ENCODE measurements at regions not wholly inside any gene's neighbourhood (a gene's known extent, or its start where the extent isn't known, plus 50 kb on each side); places are given as distances from the start of the nearest gene placed in this dataset.

DNA sequence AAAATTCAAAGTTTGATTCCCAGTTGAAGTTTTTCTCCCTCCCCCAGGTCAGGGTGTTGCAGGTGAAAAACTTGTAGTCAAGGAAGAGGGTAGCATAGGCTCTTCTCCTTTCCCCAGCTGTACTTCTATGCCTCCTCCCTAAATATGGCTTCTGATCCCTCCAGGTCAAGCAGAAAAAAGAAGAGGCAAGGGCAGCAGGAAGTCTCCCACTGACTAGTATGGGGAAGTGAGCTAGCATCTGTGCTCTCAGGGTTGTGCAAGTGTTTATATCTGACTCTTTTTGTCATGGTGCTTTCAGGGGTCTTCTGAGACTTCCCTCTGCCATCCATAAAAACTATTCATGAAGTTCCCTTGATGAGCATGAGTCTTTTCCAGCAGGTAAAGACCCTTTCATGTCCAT lies 76.0 kb downstream of the ATPSCKMT start:
- no peak for DNase-seq (ENCODE audit: low spot score)

DNA sequence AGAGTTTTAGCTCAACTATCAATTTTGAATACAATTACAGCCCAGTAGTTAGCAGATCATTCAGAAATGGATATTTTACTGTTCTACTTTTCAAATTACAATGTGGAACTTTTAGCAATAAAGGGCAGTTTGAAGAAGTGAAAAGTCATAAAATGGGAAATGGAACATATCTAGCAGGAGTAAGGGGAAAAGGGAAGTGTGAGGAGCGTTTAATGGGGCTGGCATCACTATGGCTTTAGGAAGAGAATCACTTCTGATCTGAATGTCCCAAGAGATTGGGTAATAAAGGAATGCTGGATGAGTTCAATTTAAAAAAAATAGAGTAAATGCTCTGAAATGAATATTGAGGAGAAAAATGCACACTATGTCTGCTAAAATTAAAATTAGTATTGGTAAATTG lies 77.4 kb downstream of the ATPSCKMT start:
- DNase-seq (ENCODE audit: low spot score): no peak

DNA sequence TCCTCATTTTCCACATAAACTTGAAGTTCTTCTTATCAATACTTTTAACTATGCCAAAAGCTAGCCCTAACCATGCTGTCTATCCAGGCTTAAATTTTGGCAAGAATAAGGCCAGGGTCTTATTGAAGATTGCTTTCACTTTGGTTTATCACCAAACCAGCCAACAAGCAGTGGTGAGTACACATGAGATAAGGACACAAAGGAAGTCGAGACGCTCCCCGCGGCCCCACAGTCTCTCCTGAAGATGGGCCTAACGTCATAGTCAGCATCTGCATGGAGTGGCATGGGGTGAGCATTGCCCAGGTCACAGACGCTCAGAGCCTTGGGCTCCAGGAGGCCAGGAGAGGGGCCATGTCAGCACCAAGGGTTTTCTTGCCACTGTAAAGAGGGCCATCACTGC lies 80.3 kb downstream of the ATPSCKMT start:
- DNase-seq (ENCODE audit: low spot score): no peak

DNA sequence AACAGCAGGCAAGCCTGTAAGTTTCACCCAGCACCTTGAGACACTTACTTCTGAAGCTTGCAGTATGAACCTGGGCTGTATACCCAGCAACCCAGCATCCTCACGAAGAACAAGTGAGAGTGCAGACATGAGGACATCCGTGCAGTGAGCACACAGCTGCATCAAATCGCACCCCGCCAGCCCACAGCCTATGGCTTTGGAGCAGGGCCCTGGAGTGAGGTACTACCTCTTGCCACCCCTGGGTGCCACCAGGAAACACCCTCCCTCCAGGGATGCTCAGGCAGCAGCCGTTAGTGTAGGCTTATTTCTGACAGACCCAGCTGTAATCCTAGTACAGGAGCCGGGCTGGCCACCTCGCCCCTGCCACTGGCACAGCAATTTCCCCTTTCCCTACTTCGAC lies 81.4 kb downstream of the ATPSCKMT start:
- DNase-seq (ENCODE audit: low spot score): no peak

DNA sequence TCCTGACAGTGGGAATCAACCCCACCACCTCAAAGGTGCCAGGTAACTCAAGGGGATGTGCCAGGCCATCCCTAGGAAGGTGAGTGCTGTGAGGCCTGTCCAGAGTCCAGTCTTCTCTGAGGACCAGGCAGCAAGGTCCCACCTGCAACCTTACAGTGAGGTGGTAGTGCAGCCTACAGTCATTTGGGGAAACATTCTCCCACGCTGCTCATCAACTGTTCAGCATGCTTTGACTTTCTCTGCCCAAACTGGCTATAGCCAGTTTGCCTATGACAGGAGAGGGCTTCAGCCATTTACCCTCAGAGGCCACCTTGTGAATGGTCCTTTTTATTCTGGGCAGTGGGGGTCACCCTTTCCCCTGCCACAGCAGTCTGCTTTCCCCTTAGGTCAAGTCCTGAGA lies 81.9 kb downstream of the ATPSCKMT start:
- no peak for DNase-seq (ENCODE audit: low spot score)

DNA sequence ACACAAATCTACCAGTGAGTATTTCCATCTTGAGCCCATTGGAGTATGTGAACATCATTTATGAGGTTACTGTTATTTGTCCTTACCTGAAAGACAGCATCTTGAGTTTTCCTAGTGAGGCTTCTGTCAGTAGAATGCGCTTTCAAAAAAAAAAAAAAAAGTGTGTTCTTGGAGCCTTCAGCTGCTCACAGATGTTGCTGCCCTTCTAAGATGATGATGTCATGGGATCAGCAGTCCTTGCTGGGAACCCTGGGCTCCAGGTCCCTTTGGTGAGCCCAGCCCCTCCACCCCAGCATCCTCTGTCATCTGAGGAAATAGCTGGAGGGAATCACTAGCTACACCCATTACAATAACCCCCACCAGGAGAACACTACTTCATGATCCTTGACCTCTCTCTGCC lies 83.3 kb downstream of the ATPSCKMT start:
- DNase-seq (ENCODE audit: low spot score): no peak

DNA sequence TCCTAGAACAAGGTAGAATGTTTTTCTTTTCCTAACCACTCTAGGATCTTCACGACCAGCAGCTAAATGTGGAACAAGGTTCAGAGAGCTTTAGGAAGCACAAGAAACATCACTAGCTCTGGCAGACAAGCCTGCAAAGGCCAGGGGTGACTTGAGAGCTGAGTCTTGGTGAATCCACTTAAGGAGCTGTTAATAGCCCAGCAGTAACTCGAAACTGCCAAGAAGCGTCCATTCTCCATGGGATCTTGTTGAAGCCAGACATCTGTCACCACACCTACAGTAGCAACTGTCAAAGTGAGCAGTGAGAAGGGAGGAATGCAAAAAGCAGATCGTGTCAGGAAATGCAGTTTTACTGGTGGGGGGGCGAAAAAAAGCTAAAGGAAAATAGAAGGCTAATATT lies 87.2 kb downstream of the ATPSCKMT start:
- DNase-seq (ENCODE audit: low spot score): no peak

DNA sequence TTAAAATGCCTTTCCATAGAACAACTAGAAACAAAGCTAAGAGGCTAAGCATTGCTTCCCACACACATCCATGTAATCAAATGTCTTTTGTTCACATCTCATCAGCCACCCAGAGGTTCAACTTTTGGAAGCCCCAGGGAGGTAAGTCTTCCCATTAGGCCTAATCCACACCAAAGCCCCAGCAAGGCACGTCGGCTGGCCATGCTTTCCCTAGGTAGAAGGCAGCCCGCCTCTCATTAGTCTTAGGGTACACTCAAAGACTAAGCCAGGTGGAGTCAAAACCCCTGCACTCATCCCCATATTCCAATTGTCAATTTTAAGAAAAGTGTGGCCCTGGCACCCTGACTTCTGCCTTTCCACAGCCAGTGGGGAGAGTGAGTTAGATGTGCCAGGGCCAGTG lies 87.9 kb downstream of the ATPSCKMT start:
- DNase-seq (ENCODE audit: low spot score): no peak

DNA sequence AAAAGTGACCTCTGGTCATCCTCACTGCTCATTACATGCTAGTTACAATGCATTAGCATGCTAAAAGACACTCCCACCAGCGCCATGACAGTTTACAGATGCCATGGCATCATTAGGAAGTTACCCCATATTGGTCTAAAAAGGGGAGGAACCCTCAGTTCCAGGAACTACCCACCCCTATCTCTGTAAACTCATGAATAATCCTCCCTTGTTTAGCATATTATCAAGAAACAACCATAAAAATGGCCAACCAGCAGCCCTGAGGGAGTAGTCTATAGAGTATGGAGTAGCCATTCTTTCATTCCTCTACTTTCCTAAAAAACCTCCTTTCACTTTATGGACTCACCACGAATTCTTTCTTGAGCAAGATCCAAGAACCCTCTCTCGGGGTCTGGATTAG lies 89.4 kb downstream of the ATPSCKMT start:
- no peak for DNase-seq (ENCODE audit: low spot score)

DNA sequence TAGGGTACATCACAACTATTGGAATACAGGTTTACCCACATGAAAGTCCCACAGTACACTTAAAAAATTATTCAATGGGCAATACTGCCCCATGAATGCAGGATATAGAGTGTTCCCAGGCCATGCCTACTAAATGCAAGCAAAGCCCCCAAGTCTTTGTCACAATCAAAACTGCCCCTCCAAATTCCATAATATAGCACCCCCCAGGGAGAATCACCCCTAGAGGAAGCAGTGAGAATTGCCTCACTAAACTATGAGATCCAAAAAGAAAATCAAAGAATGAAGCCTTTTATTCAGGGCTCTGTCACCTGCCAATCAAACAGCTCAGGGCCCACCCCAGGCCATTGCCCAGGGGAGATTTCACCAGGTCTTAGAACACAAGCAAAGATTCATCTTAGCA lies 90.8 kb downstream of the ATPSCKMT start:
- DNase-seq (ENCODE audit: low spot score): no peak

DNA sequence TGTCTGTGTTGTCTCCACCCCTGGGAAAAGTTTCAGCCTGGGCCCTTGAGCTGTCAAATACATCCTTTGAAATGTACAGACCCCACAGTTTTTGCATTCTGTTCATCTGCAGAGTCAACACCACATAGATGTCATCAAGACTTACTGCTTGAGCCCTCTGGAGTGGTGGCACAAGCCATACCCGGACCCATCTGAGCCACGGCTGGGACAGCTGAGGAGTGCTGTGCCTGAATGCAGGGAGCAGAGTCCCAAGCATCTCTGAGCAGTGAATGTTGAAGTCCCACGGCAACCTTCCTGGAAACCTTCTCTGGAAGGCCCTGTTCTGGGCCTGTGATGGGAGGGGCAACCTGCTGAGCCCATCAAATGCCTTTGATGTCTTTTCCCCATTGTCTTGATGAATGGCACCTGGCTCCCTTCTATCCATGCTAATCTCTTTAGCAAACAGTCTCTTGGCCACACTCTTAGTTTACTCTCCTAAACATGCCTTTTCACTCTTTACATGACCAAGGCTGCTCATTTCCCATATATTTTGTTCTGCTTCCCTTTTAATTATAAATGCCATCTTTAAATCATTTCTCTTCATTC lies 92.5 kb downstream of the ATPSCKMT start:
- DNase-seq (ENCODE audit: low spot score): no peak

DNA sequence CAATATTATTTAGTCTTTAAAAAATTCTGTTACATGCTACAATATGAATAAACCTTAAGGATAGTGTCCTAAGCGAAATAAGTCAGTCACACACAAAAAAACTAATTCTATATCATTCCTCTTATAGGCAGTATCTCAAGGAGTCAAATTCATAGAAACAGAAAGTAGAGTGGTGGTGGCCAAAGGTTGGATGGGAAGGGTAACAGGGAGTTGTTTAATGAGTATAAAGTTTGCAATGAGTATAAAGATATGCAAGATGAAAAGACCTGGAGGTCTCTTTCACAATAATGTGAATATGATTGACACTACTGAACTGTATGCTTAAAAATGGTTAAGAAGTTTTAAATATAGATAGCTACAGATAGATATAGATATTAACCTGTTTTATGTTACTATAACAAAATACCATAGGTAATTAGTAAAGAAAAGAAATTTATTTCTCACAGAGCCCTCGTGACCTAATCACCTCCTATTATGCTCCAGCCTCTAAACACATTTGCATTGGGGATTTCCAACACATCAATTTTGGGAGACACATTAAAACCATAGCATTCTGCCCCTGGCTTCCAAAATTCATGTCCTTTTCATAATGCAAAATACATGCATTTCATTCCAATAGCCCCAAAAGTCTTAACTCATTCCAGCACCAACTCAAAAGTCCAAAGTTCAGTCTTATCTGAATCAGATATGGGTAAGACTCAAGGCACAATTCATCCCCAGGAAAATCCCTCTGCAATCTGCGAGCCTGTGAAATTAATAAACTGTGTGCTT lies 93.6 kb downstream of the ATPSCKMT start:
- DNase-seq (ENCODE audit: low spot score): no peak

DNA sequence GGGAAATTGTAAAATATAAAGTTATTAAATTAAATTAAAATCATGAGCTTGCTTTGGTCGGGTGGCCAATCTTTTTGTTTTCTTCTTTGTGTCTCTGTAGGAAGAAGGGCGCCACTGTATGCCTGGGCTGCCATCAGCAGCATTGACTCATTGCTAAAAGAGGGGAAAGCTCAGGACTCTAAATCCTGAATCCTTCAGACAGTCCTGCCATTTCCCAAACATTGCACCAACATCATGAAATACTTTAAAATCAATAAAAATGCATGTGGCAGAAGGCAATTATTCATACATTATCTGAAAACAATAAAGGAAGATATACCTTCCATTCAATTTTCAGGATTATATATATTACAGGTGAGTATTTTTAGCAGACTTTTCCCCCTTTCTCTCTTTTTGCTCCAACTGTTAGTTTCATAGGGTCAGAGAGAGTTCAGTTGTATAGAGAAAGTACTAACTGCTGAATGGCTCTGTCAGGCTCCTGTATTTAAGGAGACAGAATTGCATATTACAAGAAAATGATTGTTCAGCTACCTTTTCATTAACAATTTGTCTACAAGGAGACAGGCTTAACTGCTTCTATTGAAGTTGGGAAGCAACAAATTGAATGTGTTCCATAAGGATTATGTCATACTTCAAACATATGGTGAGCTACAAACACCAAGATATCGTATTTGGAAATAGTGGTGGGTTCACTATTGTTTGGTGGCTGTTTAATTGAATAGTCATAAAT lies 95.7 kb downstream of the ATPSCKMT start:
- DNase-seq (ENCODE audit: low spot score): no peak

DNA sequence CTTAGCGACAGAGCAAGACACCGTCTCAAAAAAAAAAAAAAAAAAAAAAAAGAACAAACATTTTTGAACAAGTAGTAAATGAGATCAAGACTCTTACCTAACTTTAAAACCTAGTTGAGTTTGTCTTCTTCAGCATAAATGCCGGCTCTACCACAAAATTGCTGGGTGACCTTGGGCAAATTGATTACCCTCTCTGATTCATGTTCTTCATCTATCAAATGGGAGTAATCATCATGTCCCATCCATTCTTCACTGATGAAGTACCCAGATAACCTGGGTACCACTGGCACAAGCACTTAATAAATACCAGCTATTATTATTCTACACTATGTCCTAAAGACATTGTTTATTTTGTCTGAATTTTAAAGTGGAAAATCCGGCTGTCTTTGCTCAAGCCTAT lies 96.3 kb downstream of the ATPSCKMT start:
- no peak for DNase-seq (ENCODE audit: low spot score)

DNA sequence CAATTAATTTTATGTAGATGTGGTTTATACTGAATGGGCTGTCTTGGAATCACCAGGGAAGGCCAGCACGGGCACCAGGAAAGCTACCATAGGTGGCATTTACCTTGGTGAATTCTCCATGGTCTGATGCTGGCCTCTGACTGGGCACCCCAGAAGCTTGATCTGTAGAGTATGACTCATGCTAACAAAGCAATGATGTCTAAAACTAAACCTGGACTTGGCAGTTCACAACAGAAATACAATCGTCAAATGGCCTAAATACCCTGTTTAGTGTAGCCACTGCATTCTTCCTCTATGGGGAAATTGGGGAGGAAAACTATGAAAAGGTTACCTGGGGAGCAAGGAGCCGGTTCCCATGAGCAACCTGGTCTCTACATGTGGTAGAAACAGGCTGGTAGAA lies 98.0 kb downstream of the ATPSCKMT start:
- DNase-seq (ENCODE audit: low spot score): no peak

DNA sequence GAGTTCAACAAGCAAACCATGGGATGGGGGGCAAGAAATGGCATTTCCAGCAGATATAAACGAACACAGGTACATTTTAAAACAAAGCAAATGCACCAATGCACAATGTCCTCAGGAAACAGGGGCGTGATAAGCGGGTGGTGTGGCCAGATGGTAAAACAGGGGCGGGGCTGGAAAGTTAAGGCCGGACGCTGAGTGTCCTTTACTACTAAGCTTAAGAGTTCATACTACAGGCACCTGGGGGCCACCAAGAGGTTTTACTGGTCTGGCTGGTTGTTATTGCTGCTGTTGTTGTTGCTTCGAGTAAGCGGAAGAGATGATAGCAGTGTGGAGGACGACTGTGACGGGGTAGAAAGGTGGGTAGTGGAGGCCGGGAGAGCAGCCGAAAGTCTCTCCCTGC lies 99.8 kb downstream of the ATPSCKMT start:
- no peak for DNase-seq (ENCODE audit: low spot score)

DNA sequence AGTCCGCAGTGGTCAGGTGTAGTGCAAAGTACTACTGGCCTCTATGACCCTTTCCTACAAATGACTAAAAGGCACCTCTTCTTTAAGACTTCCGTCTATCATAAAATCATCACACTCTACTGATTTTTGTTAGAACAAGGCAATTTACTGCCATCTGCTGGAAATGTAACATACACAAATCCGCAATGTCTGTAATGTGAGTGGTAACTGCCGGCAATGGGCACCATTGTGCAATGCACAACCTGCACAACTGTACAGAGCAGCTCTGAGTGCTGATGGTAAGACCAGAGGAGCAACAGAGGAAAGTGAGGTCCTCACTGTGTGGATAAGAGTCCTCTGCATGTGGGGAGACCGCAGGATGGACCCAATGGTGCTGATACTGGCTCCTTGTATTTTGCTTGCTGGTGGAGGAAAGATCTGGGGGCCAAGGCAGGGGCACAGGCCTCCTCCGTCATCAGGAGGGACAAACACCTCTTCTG lies 103.7 kb downstream of the ATPSCKMT start:
- peak; percentile 75 for DNase-seq (ENCODE audit: low spot score)

DNA sequence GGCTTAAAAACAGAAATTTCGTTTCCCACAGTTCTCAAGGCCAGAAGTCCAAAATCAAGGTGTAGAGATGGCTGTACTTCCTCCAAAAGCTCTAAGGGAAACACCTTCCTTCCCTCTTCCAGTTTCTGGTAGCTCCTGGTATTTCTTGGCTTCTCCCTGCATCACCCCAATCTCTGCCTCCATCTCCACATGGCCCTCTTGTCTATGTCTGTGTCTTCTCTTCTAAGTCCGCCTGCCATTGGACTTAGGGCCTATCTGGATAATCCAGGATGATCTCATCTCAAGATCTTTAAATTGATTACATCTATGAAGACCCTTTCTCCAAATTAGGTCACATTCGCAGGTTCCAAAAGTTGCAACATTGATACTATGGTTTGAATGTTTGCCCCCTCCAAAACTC lies 105.6 kb downstream of the ATPSCKMT start:
- DNase-seq (ENCODE audit: low spot score): no peak

DNA sequence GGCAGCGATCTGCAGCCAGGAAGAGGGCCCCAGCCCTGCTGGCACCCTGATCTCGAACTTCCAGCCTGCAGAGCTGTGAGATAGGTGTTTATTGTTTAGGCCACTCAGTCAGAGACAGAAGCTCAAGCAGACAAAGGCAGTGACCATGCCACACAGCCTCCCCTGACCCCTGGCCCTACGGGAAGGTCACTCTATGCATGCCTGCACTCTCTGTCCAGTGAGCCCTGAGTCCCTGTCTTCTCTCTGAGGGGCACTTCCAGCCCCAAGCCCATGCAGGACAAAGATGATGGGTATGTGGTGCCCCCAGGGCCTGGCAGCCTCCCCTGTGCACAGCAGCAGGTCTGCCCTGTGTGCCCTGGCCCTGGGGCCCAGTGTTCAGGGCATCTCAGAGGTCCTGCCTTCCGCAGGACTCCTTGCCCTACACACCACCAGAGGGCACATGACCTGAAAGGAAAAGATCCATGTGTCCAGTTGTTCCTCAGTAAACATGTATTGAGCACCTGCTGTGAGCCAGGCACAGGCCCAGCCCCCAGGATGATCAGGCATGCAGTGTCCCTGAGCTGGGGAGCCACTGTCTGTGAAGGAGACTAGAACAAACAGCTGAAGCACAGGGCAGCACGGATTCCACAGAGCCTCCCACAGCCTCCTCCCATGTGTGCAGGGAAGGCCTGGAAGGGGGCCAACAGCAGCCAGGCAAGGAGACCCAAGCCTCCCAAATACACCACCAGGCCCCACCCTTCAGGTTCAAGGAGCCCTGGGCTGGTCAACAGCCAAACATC lies 109.3 kb downstream of the ATPSCKMT start:
- DNase-seq (ENCODE audit: low spot score): peak; percentile 20

DNA sequence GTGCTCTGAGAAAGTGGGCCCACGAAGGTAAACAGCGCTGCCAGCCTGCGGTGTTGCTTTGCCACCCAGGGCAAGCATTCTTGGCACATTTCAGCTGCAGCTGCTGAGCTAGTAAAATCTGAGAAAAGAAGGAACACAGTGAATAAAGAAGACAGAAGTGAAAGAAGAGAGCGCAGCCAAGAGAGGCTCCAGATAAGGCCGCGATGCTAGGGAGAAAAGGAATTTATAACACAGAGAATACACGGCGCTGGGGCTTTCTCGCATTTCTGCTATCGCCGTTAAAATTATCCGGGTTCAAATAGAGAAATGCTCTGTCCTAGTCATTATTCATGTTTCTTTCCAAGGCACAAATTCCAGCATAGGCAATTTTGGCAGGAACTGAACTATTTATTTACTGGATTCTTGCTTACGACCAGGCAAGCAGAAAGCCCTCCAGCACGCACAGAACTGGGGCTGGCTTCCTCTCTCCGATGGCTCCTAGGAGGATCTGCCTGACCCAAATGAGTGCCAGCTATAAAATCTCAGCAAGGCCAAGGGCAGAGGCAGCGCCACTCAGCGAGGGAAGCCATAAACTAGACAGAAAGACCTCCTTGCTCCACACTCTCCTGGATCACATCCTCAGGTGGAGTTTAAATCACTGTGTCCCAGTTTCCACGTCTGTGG lies 111.2 kb downstream of the ATPSCKMT start:
- no peak for DNase-seq (ENCODE audit: low spot score)

DNA sequence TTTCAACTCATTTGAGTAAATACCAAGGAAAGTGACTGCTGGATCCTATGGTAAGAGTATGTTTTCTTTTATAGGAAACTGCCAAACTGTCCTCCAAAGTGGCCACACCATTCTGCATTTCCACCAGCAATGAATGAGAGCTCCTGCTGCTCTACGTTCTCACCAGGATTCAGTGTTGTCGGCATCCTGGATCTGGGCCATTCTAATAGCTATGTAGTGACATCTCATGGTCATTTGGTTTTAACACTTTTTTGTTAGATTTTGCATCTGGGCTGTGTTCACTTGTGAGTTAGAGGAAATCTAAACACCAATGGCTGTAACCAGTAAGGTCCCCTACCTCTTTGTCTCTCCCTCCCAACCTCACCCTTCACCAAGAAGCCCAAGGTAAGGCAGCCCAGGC lies 115.9 kb downstream of the ATPSCKMT start:
- peak; percentile 23 for DNase-seq (ENCODE audit: low spot score)

DNA sequence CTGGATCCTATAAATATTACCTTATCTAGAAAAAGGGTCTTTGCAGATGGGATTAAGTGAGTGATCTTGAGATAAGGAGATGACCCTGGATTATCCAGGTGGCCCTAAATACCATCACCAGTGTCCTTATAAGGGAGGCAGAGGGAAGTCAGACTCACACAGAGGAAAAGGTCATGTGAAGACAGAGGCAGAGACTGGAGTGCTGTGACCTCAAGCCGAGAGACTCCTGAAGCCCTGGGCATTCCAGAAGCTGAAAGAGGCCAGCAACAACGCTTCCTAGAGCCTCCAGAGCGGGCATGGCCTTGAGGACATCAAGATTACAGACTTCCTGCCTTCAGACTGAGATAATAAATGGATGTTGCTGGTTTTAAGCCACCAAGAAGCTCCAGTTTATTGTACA lies 118.8 kb downstream of the ATPSCKMT start:
- no peak for DNase-seq (ENCODE audit: low spot score)
